ENCODE measurements at regions not wholly inside any gene's neighbourhood (a gene's known extent, or its start where the extent isn't known, plus 50 kb on each side); places are given as distances from the start of the nearest gene placed in this dataset.

DNA sequence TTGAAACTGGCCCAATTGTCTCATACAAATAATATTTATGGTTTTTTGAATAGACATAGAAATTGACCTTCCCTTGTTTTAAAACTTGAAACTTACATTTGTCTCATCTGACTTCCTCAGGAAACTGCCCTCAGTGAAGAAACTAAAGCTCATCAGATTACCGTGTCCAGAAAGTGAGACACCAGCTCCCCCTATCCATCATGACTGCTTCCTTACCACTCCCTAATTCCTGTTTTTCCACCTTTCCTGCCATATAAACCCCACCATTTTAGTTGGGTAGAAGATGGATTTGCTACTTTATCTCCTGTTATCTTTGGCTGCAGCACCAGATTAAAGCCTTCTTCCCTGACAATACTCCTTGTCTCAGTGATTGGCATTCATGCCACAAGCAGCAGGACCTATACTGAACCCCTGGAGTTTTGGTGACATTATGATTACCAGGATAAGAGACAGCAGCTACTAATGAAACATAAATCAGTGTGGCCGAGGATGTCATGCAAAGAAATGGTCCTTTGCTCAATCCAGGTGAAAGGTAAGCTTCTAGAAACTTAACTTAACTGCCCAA, 1627.6 kb upstream of the ZEB2 start:
- Histone ChIP-seq H3K4me3 (no peak overlapping the region), H3F3A (replicated peaks; ENCODE audit: low read depth) (no peaks in the 10 kb centered on the region), H4K20me1 (replicated peaks; ENCODE audit: insufficient read depth) (no peaks in the 10 kb centered on the region), H3K4me1 (ENCODE audit: insufficient read depth) (no peaks in the 10 kb centered on the region), H2AFZ (peak overlapping the region; percentile 52; the same call in 1 of the 2 replicates), H3K36me3 (ENCODE audit: insufficient read depth) (no peaks in the 10 kb centered on the region), H3K79me2 (replicated peaks; ENCODE audit: insufficient read depth) (no peaks in the 10 kb centered on the region), H3K27ac (ENCODE audit: low read depth) (no peak overlapping the region), H3K27me3 (ENCODE audit: insufficient read depth) (no peaks in the 10 kb centered on the region), H3K4me2 (no peak overlapping the region), H3K9me2 (ENCODE audit: insufficient read depth) (0 out of 2 replicates have a peak, but pooled peaks cover 2% of the 10 kb centered on the region)
- Mint-ChIP-seq H3K4me1 (no peaks in the 10 kb centered on the region), H3K4me3 (no peak overlapping the region), H3K27ac (no peak overlapping the region), H3K9me3 (peaks cover 5% of the 10 kb centered on the region), H3K27me3 (ENCODE audit: insufficient read depth, low read depth, poor library complexity) (peaks cover 3% of the 10 kb centered on the region), H3K36me3 (ENCODE audit: low read depth) (peaks cover 6% of the 10 kb centered on the region)
- TF ChIP-seq, protein P1, sequence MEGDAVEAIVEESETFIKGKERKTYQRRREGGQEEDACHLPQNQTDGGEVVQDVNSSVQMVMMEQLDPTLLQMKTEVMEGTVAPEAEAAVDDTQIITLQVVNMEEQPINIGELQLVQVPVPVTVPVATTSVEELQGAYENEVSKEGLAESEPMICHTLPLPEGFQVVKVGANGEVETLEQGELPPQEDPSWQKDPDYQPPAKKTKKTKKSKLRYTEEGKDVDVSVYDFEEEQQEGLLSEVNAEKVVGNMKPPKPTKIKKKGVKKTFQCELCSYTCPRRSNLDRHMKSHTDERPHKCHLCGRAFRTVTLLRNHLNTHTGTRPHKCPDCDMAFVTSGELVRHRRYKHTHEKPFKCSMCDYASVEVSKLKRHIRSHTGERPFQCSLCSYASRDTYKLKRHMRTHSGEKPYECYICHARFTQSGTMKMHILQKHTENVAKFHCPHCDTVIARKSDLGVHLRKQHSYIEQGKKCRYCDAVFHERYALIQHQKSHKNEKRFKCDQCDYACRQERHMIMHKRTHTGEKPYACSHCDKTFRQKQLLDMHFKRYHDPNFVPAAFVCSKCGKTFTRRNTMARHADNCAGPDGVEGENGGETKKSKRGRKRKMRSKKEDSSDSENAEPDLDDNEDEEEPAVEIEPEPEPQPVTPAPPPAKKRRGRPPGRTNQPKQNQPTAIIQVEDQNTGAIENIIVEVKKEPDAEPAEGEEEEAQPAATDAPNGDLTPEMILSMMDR (conservative IDR thresholded peaks at IDR 0.05; ENCODE audit: low read depth in 2 of 2), result peak; percentile 27 to 55; a peak in 3 of 4 replicates
- TF ChIP-seq JUNB (IDR thresholded peaks at IDR 0.05; ENCODE audit: unreplicated experiment), result no peak
- DNase-seq (ENCODE audit: low spot score) (peak; percentile 8), ATAC-seq (no peak)

DNA sequence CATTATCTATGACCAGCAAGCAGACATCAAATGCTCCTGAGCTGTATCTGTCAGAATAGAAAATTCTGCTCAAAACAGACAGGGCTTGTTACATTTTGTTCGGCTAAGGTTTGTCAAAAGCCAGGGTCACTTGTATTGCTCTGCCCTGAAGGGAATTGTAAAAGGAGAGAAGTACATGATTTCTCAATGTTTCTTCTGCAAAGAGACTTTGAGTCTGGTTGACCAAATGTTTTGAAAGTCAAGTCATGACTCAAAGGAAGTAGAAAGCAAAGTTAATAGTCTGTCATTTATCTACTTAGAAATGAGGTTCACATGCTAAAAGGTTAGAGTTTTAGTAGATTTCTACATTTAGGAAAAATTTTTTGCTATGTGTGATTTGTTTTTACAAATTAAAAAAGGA, 1624.1 kb upstream of the ZEB2 start:
- Mint-ChIP-seq H3K27me3 (ENCODE audit: insufficient read depth, low read depth, poor library complexity) (peaks cover 3% of the 10 kb centered on the region), H3K4me1 (no peaks in the 10 kb centered on the region), H3K4me3 (no peak overlapping the region), H3K27ac (no peak overlapping the region), H3K36me3 (ENCODE audit: low read depth) (no peaks in the 10 kb centered on the region), H3K9me3 (no peaks in the 10 kb centered on the region)
- Histone ChIP-seq H3K27ac (ENCODE audit: low read depth) (no peak overlapping the region), H3F3A (replicated peaks; ENCODE audit: low read depth) (no peaks in the 10 kb centered on the region), H3K79me2 (replicated peaks; ENCODE audit: insufficient read depth) (no peaks in the 10 kb centered on the region), H3K4me3 (no peak overlapping the region), H4K20me1 (replicated peaks; ENCODE audit: insufficient read depth) (no peaks in the 10 kb centered on the region), H3K36me3 (ENCODE audit: insufficient read depth) (no peaks in the 10 kb centered on the region), H3K4me1 (ENCODE audit: insufficient read depth) (no peaks in the 10 kb centered on the region), H2AFZ (no peak overlapping the region; the same call in 1 of the 2 replicates), H3K4me2 (no peak overlapping the region), H3K9me2 (ENCODE audit: insufficient read depth) (no peaks in the 10 kb centered on the region), H3K27me3 (ENCODE audit: insufficient read depth) (no peaks in the 10 kb centered on the region)
- no peak for ATAC-seq
- no peak for DNase-seq (ENCODE audit: low spot score)
- TF ChIP-seq NANOG (IDR thresholded peaks at IDR 0.05; ENCODE audit: borderline replicate concordance), result no peak
- no peak for TF ChIP-seq ZNF114 (CRISPR knock-in tag; IDR thresholded peaks at IDR 0.05)
- TF ChIP-seq EZH2phosphoT487 (IDR thresholded peaks at IDR 0.05; ENCODE audit: unreplicated experiment), result no peak
- no peak for TF ChIP-seq POLR2AphosphoS5 (IDR thresholded peaks at IDR 0.05; ENCODE audit: low read depth)
- no peak for TF ChIP-seq CREB1 (CRISPR knock-in tag; IDR thresholded peaks at IDR 0.05; ENCODE audit: low read depth)
- TF ChIP-seq JUNB (IDR thresholded peaks at IDR 0.05; ENCODE audit: unreplicated experiment), result no peak
- TF ChIP-seq EZH2 (IDR thresholded peaks at IDR 0.05; ENCODE audit: low read depth, unreplicated experiment), result no peak
- TF ChIP-seq ZNF331 (CRISPR knock-in tag; IDR thresholded peaks at IDR 0.05; ENCODE audit: low read depth), result no peak
- TF ChIP-seq, protein P1 (conservative IDR thresholded peaks at IDR 0.05; ENCODE audit: low read depth in 2 of 2), result no peak
- no peak for TF ChIP-seq STAT1 (IDR thresholded peaks at IDR 0.05; ENCODE audit: unreplicated experiment)
- TF ChIP-seq, protein P2, sequence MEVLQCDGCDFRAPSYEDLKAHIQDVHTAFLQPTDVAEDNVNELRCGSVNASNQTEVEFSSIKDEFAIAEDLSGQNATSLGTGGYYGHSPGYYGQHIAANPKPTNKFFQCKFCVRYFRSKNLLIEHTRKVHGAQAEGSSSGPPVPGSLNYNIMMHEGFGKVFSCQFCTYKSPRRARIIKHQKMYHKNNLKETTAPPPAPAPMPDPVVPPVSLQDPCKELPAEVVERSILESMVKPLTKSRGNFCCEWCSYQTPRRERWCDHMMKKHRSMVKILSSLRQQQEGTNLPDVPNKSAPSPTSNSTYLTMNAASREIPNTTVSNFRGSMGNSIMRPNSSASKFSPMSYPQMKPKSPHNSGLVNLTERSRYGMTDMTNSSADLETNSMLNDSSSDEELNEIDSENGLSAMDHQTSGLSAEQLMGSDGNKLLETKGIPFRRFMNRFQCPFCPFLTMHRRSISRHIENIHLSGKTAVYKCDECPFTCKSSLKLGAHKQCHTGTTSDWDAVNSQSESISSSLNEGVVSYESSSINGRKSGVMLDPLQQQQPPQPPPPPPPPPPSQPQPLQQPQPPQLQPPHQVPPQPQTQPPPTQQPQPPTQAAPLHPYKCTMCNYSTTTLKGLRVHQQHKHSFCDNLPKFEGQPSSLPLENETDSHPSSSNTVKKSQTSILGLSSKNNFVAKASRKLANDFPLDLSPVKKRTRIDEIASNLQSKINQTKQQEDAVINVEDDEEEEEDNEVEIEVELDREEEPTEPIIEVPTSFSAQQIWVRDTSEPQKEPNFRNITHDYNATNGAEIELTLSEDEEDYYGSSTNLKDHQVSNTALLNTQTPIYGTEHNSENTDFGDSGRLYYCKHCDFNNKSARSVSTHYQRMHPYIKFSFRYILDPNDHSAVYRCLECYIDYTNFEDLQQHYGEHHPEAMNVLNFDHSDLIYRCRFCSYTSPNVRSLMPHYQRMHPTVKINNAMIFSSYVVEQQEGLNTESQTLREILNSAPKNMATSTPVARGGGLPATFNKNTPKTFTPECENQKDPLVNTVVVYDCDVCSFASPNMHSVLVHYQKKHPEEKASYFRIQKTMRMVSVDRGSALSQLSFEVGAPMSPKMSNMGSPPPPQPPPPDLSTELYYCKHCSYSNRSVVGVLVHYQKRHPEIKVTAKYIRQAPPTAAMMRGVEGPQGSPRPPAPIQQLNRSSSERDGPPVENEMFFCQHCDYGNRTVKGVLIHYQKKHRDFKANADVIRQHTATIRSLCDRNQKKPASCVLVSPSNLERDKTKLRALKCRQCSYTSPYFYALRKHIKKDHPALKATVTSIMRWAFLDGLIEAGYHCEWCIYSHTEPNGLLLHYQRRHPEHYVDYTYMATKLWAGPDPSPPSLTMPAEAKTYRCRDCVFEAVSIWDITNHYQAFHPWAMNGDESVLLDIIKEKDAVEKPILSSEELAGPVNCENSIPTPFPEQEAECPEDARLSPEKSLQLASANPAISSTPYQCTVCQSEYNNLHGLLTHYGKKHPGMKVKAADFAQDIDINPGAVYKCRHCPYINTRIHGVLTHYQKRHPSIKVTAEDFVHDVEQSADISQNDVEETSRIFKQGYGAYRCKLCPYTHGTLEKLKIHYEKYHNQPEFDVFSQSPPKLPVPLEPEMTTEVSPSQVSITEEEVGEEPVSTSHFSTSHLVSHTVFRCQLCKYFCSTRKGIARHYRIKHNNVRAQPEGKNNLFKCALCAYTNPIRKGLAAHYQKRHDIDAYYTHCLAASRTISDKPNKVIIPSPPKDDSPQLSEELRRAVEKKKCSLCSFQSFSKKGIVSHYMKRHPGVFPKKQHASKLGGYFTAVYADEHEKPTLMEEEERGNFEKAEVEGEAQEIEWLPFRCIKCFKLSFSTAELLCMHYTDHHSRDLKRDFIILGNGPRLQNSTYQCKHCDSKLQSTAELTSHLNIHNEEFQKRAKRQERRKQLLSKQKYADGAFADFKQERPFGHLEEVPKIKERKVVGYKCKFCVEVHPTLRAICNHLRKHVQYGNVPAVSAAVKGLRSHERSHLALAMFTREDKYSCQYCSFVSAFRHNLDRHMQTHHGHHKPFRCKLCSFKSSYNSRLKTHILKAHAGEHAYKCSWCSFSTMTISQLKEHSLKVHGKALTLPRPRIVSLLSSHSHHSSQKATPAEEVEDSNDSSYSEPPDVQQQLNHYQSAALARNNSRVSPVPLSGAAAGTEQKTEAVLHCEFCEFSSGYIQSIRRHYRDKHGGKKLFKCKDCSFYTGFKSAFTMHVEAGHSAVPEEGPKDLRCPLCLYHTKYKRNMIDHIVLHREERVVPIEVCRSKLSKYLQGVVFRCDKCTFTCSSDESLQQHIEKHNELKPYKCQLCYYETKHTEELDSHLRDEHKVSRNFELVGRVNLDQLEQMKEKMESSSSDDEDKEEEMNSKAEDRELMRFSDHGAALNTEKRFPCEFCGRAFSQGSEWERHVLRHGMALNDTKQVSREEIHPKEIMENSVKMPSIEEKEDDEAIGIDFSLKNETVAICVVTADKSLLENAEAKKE (CRISPR knock-in tag; IDR thresholded peaks at IDR 0.05), result no peak

Measured in GM23338 (cell line).